Activated CD4-positive, alpha-beta T cell treated with anti-CD3 and anti-CD28 coated beads, Interleukin-2, amount 50 U/mL, for 4 hours (primary cell): ENCODE measurements at regions not wholly inside any gene's neighbourhood (a gene's known extent, or its start where the extent isn't known, plus 50 kb on each side); places are given as distances from the start of the nearest gene placed in this dataset.

Experiments used
- DNase-seq, 2 experiments: peaks; one replicate each; pipeline ENCODE4 v3.0.0-alpha.2; 2020

GRCh38 chr2:128969374-128969773 is 650.7 kb upstream of the HS6ST1 start:
- DNase-seq, result no peak

GRCh38 chr2:128970332-128971116 is 651.9 kb upstream of the HS6ST1 start:
- no peak for DNase-seq

GRCh38 chr2:128973566-128973965 is 654.9 kb upstream of the HS6ST1 start:
- no peak for DNase-seq

GRCh38 chr2:128978212-128978611 is 659.5 kb upstream of the HS6ST1 start:
- no peak for DNase-seq

GRCh38 chr2:128979182-128979581 is 660.5 kb upstream of the HS6ST1 start:
- no peak for DNase-seq

GRCh38 chr2:128980475-128980874 is 661.8 kb upstream of the HS6ST1 start:
- DNase-seq, result no peak

- no peak for DNase-seq
Observed at GRCh38 chr2:128981353-128981752, 662.7 kb upstream of the HS6ST1 start.

- DNase-seq, result no peak
Observed at GRCh38 chr2:128982001-128982400, 663.3 kb upstream of the HS6ST1 start.

GRCh38 chr2:128982670-128983069 is 664.0 kb upstream of the HS6ST1 start:
- DNase-seq, result no peak

GRCh38 chr2:128983094-128983493 is 664.4 kb upstream of the HS6ST1 start:
- DNase-seq, result no peak

- no peak for DNase-seq
Observed at GRCh38 chr2:128984081-128984480, 665.4 kb upstream of the HS6ST1 start.

- DNase-seq, result no peak
Observed at GRCh38 chr2:128984855-128985254, 666.2 kb upstream of the HS6ST1 start.

GRCh38 chr2:128986026-128986715 is 667.5 kb upstream of the HS6ST1 start:
- no peak for DNase-seq

- DNase-seq, result no peak
Observed at GRCh38 chr2:128986867-128987268, 668.2 kb upstream of the HS6ST1 start.

GRCh38 chr2:128988326-128988725 is 669.7 kb upstream of the HS6ST1 start:
- DNase-seq, result no peak

- no peak for DNase-seq
Observed at GRCh38 chr2:128988967-128989366, 670.3 kb upstream of the HS6ST1 start.

- no peak for DNase-seq
Observed at GRCh38 chr2:128995086-128995485, 676.4 kb upstream of the HS6ST1 start.

GRCh38 chr2:128996078-128996477 is 677.4 kb upstream of the HS6ST1 start:
- no peak for DNase-seq

- DNase-seq, result no peak
Observed at GRCh38 chr2:128997166-128997866, 678.6 kb upstream of the HS6ST1 start.

GRCh38 chr2:129001926-129002325 is 683.3 kb upstream of the HS6ST1 start:
- no peak for DNase-seq

GRCh38 chr2:129002751-129003150 is 684.1 kb upstream of the HS6ST1 start:
- no peak for DNase-seq

- no peak for DNase-seq
Observed at GRCh38 chr2:129004485-129004884, 685.8 kb upstream of the HS6ST1 start.

GRCh38 chr2:129004940-129005490 is 686.3 kb upstream of the HS6ST1 start:
- DNase-seq, result no peak
